H9 (cell line): ENCODE measurements at regions not wholly inside any gene's neighbourhood (a gene's known extent, or its start where the extent isn't known, plus 50 kb on each side); places are given as distances from the start of the nearest gene placed in this dataset.

Experiments
- DNase-seq: peaks from one replicate; pipeline ENCODE4 v3.0.0-alpha.2; 2017
- H2AFZ ChIP-seq: one replicate; pipeline ENCODE4 v1.6.1; 2013; ENCODE audit warnings: mild to moderate bottlenecking, low read length, control low read depth, moderate library complexity
- H2AK5ac ChIP-seq: 2 replicates; pipeline ENCODE4 v1.6.1; 2013; ENCODE audit warnings: low read length, control low read depth, mixed read lengths; ENCODE audit not compliant: insufficient read length
- H2BK120ac ChIP-seq: one replicate; pipeline ENCODE4 v1.6.1; 2013; ENCODE audit warnings: low read depth, mild to moderate bottlenecking, low read length, control low read depth, inconsistent platforms; ENCODE audit not compliant: poor library complexity, severe bottlenecking
- H2BK12ac ChIP-seq: 2 replicates; pipeline ENCODE4 v1.6.1; 2013; ENCODE audit warnings: low read length, control low read depth, mixed read lengths, low read depth; ENCODE audit not compliant: insufficient read length
- H2BK15ac ChIP-seq: 2 replicates; pipeline ENCODE4 v1.6.1; 2013; ENCODE audit warnings: low read depth, low read length, control low read depth
- H2BK20ac ChIP-seq: one replicate; pipeline ENCODE4 v1.6.1; 2013; ENCODE audit warnings: low read depth, mild to moderate bottlenecking, low read length, control low read depth, inconsistent platforms; ENCODE audit not compliant: poor library complexity, severe bottlenecking
- H2BK5ac ChIP-seq: 2 replicates; pipeline ENCODE4 v1.6.1; 2013; ENCODE audit warnings: low read length, control low read depth, mixed read lengths; ENCODE audit not compliant: insufficient read length
- H3K14ac ChIP-seq: 2 replicates; pipeline ENCODE4 v1.6.1; 2013; ENCODE audit warnings: low read length, control low read depth; ENCODE audit not compliant: insufficient read depth
- H3K18ac ChIP-seq: 2 replicates; pipeline ENCODE4 v1.6.1; 2013; ENCODE audit warnings: low read depth, mild to moderate bottlenecking, mixed read lengths, low read length, control low read depth; ENCODE audit not compliant: insufficient read length
- H3K23ac ChIP-seq: 2 replicates; pipeline ENCODE4 v1.6.1; 2013; ENCODE audit warnings: low read length, control low read depth, mixed read lengths, low read depth; ENCODE audit not compliant: insufficient read length
- H3K23me2 ChIP-seq: 2 replicates; pipeline ENCODE4 v1.6.1; 2013; ENCODE audit warnings: low read depth, mild to moderate bottlenecking, mixed read lengths, low read length, control low read depth; ENCODE audit not compliant: insufficient read length, poor library complexity, severe bottlenecking
- H3K27ac ChIP-seq: 2 replicates; pipeline ENCODE4 v1.5.1; 2013; ENCODE audit warnings: low read length, control low read depth, mixed read lengths, low read depth; ENCODE audit not compliant: insufficient read length
- H3K27me3 ChIP-seq: 2 replicates; pipeline ENCODE4 v1.6.1; 2013; ENCODE audit warnings: low read length, control low read depth, inconsistent platforms; ENCODE audit not compliant: insufficient read depth
- H3K4ac ChIP-seq: 2 replicates; pipeline ENCODE4 v1.6.1; 2013; ENCODE audit warnings: low read depth, mild to moderate bottlenecking, control low read depth, inconsistent platforms, low read length, moderate library complexity
- H3K4me1 ChIP-seq: 2 replicates; pipeline ENCODE4 v1.6.1; 2013; ENCODE audit warnings: low read length, control low read depth, inconsistent platforms; ENCODE audit not compliant: insufficient read depth
- H3K4me2 ChIP-seq: 2 replicates; pipeline ENCODE4 v1.6.1; 2013; ENCODE audit warnings: low read length, control low read depth, mixed read lengths; ENCODE audit not compliant: insufficient read length, insufficient read depth
- H3K56ac ChIP-seq: 2 replicates; pipeline ENCODE4 v1.6.1; 2013; ENCODE audit warnings: low read depth, mild to moderate bottlenecking, mixed read lengths, low read length, control low read depth; ENCODE audit not compliant: insufficient read length
- H3K79me1 ChIP-seq: 2 replicates; pipeline ENCODE4 v1.6.1; 2013; ENCODE audit warnings: low read depth, mild to moderate bottlenecking, moderate library complexity, low read length, control low read depth, inconsistent platforms; ENCODE audit not compliant: insufficient read depth, poor library complexity, severe bottlenecking
- H3K79me2 ChIP-seq: 2 replicates; pipeline ENCODE4 v1.6.1; 2013; ENCODE audit warnings: low read length, control low read depth, inconsistent platforms; ENCODE audit not compliant: insufficient read depth
- H3K9ac ChIP-seq: 2 replicates; pipeline ENCODE4 v1.6.1; 2013; ENCODE audit warnings: low read length, control low read depth, mixed read lengths; ENCODE audit not compliant: insufficient read length; ENCODE audit errors: extremely low read depth
- H3K9me3 ChIP-seq: one replicate; pipeline ENCODE4 v1.6.1; 2013; ENCODE audit warnings: low read depth, low read length, inconsistent platforms; ENCODE audit not compliant: control insufficient read depth
- H3T11ph ChIP-seq: one replicate; pipeline ENCODE4 v1.6.1; 2013; ENCODE audit warnings: mild to moderate bottlenecking, low read length, control low read depth, inconsistent platforms
- H4K20me1 ChIP-seq: one replicate; pipeline ENCODE4 v1.6.1; 2013; ENCODE audit not compliant: control insufficient read depth, insufficient read length, insufficient read depth
- H4K5ac ChIP-seq: 2 replicates; pipeline ENCODE4 v1.6.1; 2013; ENCODE audit warnings: low read depth, mild to moderate bottlenecking, mixed read lengths, low read length, control low read depth; ENCODE audit not compliant: insufficient read length
- H4K8ac ChIP-seq: replicated peaks from 2 replicates; pipeline ENCODE4 v1.6.1; 2013; ENCODE audit warnings: low read length, control low read depth, mixed read lengths, low read depth; ENCODE audit not compliant: insufficient read length
- H4K91ac ChIP-seq: 2 replicates; pipeline ENCODE4 v1.6.1; 2013; ENCODE audit warnings: low read depth, mild to moderate bottlenecking, moderate library complexity, mixed read lengths, low read length, control low read depth; ENCODE audit not compliant: insufficient read length
- H3K27ac Mint-ChIP-seq, 3 experiments: 2 replicates in 2 of 3; 3 replicates in 1 of 3; pipeline ENCODE4 v1.8.0; 2020 to 2021; ENCODE audit warnings: mixed read lengths in 3 of 3, mild to moderate bottlenecking in 1 of 3, moderate library complexity in 1 of 3
- H3K27me3 Mint-ChIP-seq: 2 replicates; pipeline ENCODE4 v1.8.0; 2021; ENCODE audit warnings: low read depth, mild to moderate bottlenecking, moderate library complexity, mixed read lengths
- H3K36me3 Mint-ChIP-seq, 3 experiments: 2 replicates in 2 of 3; 3 replicates in 1 of 3; pipeline ENCODE4 v1.8.0; 2020 to 2021; ENCODE audit warnings: low read depth in 3 of 3, mixed read lengths in 3 of 3; ENCODE audit not compliant: insufficient read depth in 1 of 3
- H3K4me1 Mint-ChIP-seq, 2 experiments: 2 replicates each; pipeline ENCODE4 v1.8.0; 2020; ENCODE audit warnings: mixed read lengths in 2 of 2
- H3K4me3 Mint-ChIP-seq, 2 experiments: 2 replicates in 1 of 2; 3 replicates in 1 of 2; pipeline ENCODE4 v1.8.0; 2020 to 2021; ENCODE audit warnings: mild to moderate bottlenecking in 2 of 2, mixed read lengths in 2 of 2, moderate library complexity in 1 of 2
- H3K9me3 Mint-ChIP-seq, 2 experiments: 2 replicates in 1 of 2; 3 replicates in 1 of 2; pipeline ENCODE4 v1.8.0; 2020; ENCODE audit warnings: mild to moderate bottlenecking in 2 of 2, mixed read lengths in 2 of 2, moderate library complexity in 1 of 2
- CTCF ChIP-seq: fragments of 200-600 bp; sonication (generic); conservative IDR thresholded peaks from 3 replicates; pipeline ENCODE4 v1.8.0; 2021; ENCODE audit warnings: antibody characterized with exemption, mild to moderate bottlenecking
- WGBS: extraction: QIAGEN DNeasy Blood & Tissue Kit; methylation state at CpG from one replicate; pipeline ENCODE4 v1.1.7; 2013; ENCODE audit warnings: missing lambda C conversion rate, low lambda C conversion rate, mixed read lengths; ENCODE audit not compliant: insufficient read length; ENCODE audit errors: extremely low coverage; 5-methylcytosine and 5-hydroxymethylcytosine counted together

- Histone ChIP-seq H2BK120ac (no peak overlapping the region), H3K4ac (no peak overlapping the region), H2AK5ac (no peak overlapping the region), H3T11ph (no peak overlapping the region), H4K8ac (no peak overlapping the region), H2BK15ac (no peak overlapping the region), H3K4me1 (no peaks in the 10 kb centered on the region), H2BK5ac (no peak overlapping the region), H3K23ac (no peak overlapping the region), H3K27ac (no peak overlapping the region), H3K14ac (no peak overlapping the region), H2AFZ (no peak overlapping the region), H3K56ac (no peak overlapping the region), H2BK12ac (no peak overlapping the region), H3K27me3 (no peaks in the 10 kb centered on the region), H3K79me2 (no peaks in the 10 kb centered on the region), H4K5ac (no peak overlapping the region), H4K91ac (no peak overlapping the region), H2BK20ac (no peak overlapping the region), H3K18ac (no peak overlapping the region), H4K20me1 (no peaks in the 10 kb centered on the region), H3K79me1 (no peaks in the 10 kb centered on the region), H3K4me2 (no peak overlapping the region), H3K9me3 (peaks cover 6% of the 10 kb centered on the region), H3K9ac (no peak overlapping the region), H3K23me2 (no peaks in the 10 kb centered on the region)
- H3K4me1 Mint-ChIP-seq: peaks cover 0 to 3% of the 10 kb centered on the region in 2 experiments; a peak in 1 of 4 replicates
- no peak overlapping the region for H3K4me3 Mint-ChIP-seq
- H3K9me3 Mint-ChIP-seq: peaks cover 11 to 15% of the 10 kb centered on the region in 2 experiments; a peak in 3 of 5 replicates
- H3K27ac Mint-ChIP-seq: no peak overlapping the region
- no peaks in the 10 kb centered on the region for H3K27me3 Mint-ChIP-seq
- H3K36me3 Mint-ChIP-seq: peaks cover 0 to 10% (median 5%) of the 10 kb centered on the region in 3 experiments; a peak in 3 of 7 replicates
- no CpG with 5 or more reads among the region's 1 CpG for WGBS
- TF ChIP-seq CTCF: no peak
- DNase-seq: no peak
Observed at GRCh38 chr9:78892182-78892581, 595.3 kb downstream of the PSAT1 start.
